Right atrium auricular region (tissue), 2 donors: ENCODE measurements at regions not wholly inside any gene's neighbourhood (a gene's known extent, or its start where the extent isn't known, plus 50 kb on each side); places are given as distances from the start of the nearest gene placed in this dataset.

Experiments
- DNase-seq: peaks from one replicate; pipeline ENCODE4 v3.0.0-alpha.2; 2019; ENCODE audit warnings: low spot score
- H3K27ac ChIP-seq, 2 donors: fragments of 200-600 bp; sonication (generic); 1 replicate in 1 of 2; 2 replicates in 1 of 2; pipeline ENCODE4 v1.5.1; 2016 to 2019
- H3K27me3 ChIP-seq, 2 donors: fragments of 200-600 bp; sonication (generic); one replicate each; pipeline versions ENCODE4 v1.5.1 to v1.6.0; 2017 to 2019
- H3K36me3 ChIP-seq: fragments of 200-600 bp; sonication (generic); one replicate; pipeline ENCODE4 v1.5.1; 2016
- H3K4me1 ChIP-seq, 2 donors: fragments of 200-600 bp; sonication (generic); one replicate each; pipeline versions ENCODE4 v1.5.1 to v1.6.0; 2017 to 2019
- H3K4me3 ChIP-seq, 2 donors: fragments of 200-600 bp; sonication (generic); 1 replicate in 1 of 2; 2 replicates in 1 of 2; pipeline ENCODE4 v1.5.1; 2017 to 2019; ENCODE audit warnings: mild to moderate bottlenecking in 1 of 2, moderate library complexity in 1 of 2
- H3K9me3 ChIP-seq, 2 donors: fragments of 200-600 bp; sonication (generic); one replicate each; pipeline ENCODE4 v1.5.1; 2019
- TF ChIP-seq, protein P1 (sequence below), 2 donors: fragments of 200-600 bp; sonication (generic); IDR thresholded peaks; one replicate each; pipeline ENCODE4 v1.5.1; 2019; ENCODE audit warnings: antibody characterized with exemption in 2 of 2

DNA sequence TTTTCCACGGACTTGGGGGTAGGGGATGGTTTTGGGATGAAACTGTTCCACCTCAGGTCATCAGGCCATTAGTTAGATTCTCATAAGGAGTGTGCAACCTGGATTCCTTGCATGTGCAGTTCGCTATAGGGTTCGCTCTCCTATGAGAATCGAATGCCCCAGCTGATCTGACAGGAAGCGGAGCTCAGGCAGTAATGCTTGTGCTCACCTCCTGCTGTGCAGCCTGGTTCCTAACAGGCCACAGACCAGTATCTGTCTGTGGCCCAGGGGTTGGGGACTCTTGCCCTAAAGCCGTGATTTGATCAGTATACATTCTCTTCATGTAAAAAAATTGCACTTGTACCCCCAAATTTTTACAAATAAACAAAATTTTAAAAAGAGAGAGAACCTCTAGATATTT is 219.4 kb upstream of the CPNE8 start:
- TF ChIP-seq, protein P1, sequence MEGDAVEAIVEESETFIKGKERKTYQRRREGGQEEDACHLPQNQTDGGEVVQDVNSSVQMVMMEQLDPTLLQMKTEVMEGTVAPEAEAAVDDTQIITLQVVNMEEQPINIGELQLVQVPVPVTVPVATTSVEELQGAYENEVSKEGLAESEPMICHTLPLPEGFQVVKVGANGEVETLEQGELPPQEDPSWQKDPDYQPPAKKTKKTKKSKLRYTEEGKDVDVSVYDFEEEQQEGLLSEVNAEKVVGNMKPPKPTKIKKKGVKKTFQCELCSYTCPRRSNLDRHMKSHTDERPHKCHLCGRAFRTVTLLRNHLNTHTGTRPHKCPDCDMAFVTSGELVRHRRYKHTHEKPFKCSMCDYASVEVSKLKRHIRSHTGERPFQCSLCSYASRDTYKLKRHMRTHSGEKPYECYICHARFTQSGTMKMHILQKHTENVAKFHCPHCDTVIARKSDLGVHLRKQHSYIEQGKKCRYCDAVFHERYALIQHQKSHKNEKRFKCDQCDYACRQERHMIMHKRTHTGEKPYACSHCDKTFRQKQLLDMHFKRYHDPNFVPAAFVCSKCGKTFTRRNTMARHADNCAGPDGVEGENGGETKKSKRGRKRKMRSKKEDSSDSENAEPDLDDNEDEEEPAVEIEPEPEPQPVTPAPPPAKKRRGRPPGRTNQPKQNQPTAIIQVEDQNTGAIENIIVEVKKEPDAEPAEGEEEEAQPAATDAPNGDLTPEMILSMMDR (IDR thresholded peaks at IDR 0.05): no peak
- Histone ChIP-seq H3K27me3 (no peaks in the 10 kb centered on the region), H3K4me3 (no peak overlapping the region), H3K4me1 (no peaks in the 10 kb centered on the region), H3K36me3 (no peaks in the 10 kb centered on the region), H3K9me3 (no peaks in the 10 kb centered on the region), H3K27ac (no peak overlapping the region)
- DNase-seq: no peak

DNA sequence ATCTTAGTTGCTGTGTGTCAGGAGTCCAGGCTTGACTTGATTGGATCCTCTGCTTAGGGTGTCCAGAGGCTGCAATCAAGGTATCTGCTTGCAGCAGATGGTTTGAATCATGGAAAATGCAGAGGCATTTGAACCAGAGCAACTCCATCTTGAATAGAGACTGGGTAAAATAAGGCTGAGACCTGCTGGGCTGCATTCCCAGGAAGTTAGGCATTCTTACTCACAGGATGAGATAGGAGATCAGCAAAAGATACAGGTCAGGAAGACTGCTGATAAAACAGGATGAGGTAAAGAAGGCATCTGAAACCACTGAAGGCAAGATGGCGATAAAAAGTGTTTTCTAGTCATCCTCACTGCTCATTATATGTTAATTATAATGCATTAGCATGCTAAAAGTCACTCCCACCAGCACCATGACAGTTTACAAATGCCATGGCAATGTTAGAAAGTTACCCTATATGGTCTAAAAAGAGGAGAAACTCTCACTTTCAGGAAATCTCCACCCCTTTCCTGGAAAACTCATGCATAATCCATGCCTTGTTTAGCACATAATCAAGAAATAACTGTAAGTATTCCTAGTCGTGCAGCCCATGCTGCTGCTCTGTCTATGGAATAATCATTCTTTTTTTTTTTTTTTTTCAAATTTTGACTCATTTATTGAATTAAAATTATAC is 218.3 kb upstream of the CPNE8 start:
- H3K27me3 ChIP-seq: no peaks in the 10 kb centered on the region

DNA sequence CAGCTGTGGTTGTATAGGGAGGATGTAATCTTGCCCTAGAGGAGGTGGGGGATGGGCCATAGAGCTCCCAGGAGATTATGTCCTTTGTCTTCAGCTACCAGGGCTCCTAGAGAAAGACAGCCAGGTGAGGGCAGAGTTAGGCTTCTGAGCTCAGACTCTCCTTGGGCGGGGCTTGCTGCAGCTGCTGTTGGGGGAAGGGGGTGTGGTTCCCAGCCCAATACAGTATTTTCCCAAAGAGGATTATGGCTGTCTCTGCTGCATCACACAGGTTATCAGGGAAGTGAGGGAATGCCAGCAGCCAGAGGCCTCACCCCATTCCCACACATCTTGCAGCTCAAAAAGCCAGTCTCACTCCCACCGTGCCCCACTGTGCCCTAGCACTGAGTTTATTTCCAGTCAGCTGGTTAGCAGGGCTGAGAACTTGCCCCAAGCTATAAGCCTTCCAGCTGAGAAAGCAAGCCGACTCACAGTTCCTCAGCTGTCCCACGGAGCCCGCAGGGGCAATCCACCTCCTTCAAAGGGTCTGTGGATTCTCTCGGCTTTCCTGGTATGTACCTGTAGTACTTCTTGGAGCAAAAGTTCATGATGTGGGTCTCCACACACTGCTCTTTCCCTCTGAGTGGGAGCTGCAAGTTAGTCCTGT is 217.3 kb upstream of the CPNE8 start:
- Histone ChIP-seq H3K4me3 (no peak overlapping the region), H3K4me1 (no peaks in the 10 kb centered on the region), H3K9me3 (no peaks in the 10 kb centered on the region), H3K27me3 (no peaks in the 10 kb centered on the region), H3K27ac (no peak overlapping the region), H3K36me3 (no peaks in the 10 kb centered on the region)
- TF ChIP-seq, protein P1 (IDR thresholded peaks at IDR 0.05): no peak
- DNase-seq: no peak

More for the DNA sequence above, 218.3 kb upstream of the CPNE8 start:
- TF ChIP-seq, protein P1 (IDR thresholded peaks at IDR 0.05): no peak
- Histone ChIP-seq H3K9me3 (no peaks in the 10 kb centered on the region), H3K27ac (no peak overlapping the region), H3K4me3 (no peak overlapping the region), H3K36me3 (no peaks in the 10 kb centered on the region), H3K4me1 (no peaks in the 10 kb centered on the region)
- DNase-seq: no peak

DNA sequence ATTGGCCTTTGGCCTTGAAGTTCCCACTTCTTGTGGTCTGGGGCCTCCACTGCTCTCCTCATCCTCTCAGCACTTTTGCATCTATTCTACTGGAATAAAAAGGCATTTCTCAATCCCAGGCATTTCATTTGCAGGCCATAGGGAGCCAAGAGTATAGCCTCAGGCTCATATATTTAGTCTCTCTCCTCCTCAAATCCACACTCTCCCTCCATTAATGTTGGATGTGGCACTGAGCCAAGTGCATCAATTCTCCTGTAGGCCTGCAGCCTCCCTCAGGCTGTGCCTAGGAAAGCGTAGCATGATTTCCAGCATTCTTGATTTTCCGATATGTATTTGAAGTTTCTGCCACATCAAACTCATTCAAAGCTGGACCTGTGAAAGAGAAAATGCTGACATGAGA is 211.5 kb upstream of the CPNE8 start:
- Histone ChIP-seq H3K9me3 (no peaks in the 10 kb centered on the region), H3K4me3 (no peak overlapping the region), H3K36me3 (no peaks in the 10 kb centered on the region), H3K4me1 (no peaks in the 10 kb centered on the region), H3K27ac (no peak overlapping the region), H3K27me3 (no peaks in the 10 kb centered on the region)
- TF ChIP-seq, protein P1 (IDR thresholded peaks at IDR 0.05): no peak
- no peak for DNase-seq

DNA sequence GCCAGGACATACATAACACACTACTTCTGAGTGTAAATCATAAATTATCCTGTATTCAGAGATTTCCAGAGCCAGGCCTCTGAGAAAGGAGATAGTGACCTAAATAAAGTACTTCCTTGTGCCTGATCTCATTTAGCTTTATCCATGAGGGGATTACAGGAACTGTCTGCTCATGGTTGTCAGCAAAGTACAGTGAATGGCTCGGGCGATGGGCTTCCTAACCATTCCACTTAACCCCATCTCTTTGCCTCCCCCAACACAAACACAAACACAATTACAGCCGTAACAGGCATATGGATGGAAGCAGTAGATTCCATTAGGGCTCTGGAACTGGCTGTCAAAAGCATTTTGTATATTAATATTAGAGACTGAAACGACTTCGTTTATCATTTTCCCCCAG is 206.7 kb upstream of the CPNE8 start:
- Histone ChIP-seq H3K36me3 (no peaks in the 10 kb centered on the region), H3K4me3 (no peak overlapping the region), H3K4me1 (no peaks in the 10 kb centered on the region), H3K27ac (no peak overlapping the region), H3K27me3 (no peaks in the 10 kb centered on the region), H3K9me3 (no peaks in the 10 kb centered on the region)
- TF ChIP-seq, protein P1 (IDR thresholded peaks at IDR 0.05): no peak
- no peak for DNase-seq
